ENCODE measurements at regions not wholly inside any gene's neighbourhood (a gene's known extent, or its start where the extent isn't known, plus 50 kb on each side); places are given as distances from the start of the nearest gene placed in this dataset.

DNA sequence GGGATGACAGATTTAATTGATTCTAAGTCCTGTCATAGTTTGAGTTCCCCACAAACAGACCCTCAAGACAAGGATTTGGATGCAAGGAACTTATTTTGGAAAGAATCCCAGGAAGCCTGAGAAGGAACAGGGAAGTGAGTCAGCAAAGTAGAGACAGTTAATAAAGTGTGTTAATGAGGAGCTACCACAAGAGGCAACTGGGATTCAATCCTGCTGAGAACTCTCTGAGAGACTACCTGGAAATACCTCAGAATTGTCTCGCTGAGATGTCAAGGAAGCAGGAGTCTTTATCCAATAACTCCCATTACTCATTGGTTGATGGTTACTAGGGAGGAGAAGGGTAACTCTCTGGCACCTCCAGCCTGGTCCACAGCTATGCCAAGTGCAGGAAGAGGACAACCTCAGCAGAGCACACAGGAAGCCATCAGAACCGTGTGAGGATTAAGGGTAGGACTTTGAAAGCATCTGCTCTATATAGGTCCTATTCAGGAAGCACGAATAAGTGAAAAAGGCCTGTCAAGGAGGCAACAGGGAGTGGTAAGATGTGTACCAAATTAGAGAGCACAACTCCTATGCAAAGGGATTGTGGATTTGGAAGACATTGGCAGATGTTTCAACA lies 311.1 kb upstream of the KCNH8 start:
- TF ChIP-seq, protein P1, sequence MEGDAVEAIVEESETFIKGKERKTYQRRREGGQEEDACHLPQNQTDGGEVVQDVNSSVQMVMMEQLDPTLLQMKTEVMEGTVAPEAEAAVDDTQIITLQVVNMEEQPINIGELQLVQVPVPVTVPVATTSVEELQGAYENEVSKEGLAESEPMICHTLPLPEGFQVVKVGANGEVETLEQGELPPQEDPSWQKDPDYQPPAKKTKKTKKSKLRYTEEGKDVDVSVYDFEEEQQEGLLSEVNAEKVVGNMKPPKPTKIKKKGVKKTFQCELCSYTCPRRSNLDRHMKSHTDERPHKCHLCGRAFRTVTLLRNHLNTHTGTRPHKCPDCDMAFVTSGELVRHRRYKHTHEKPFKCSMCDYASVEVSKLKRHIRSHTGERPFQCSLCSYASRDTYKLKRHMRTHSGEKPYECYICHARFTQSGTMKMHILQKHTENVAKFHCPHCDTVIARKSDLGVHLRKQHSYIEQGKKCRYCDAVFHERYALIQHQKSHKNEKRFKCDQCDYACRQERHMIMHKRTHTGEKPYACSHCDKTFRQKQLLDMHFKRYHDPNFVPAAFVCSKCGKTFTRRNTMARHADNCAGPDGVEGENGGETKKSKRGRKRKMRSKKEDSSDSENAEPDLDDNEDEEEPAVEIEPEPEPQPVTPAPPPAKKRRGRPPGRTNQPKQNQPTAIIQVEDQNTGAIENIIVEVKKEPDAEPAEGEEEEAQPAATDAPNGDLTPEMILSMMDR (conservative IDR thresholded peaks at IDR 0.05; ENCODE audit: low read length): no peak
- TF ChIP-seq EZH2phosphoT487 (IDR thresholded peaks at IDR 0.05; ENCODE audit: borderline replicate concordance, low read depth, low read length): no peak

All from OCI-LY7 (cell line).